GM12874 (cell line): ENCODE measurements at regions not wholly inside any gene's neighbourhood (a gene's known extent, or its start where the extent isn't known, plus 50 kb on each side); places are given as distances from the start of the nearest gene placed in this dataset.

ENCODE experiments used
- CTCF ChIP-seq: IDR thresholded peaks from 2 replicates; pipeline ENCODE4 v1.5.1; 2011; ENCODE audit warnings: low read depth, mild to moderate bottlenecking, control low read depth, low read length, moderate library complexity; ENCODE audit not compliant: insufficient read depth

GRCh38 chr3:72411843-72412242 lies 436.4 kb downstream of the SHQ1 start:
- no peak for TF ChIP-seq CTCF

GRCh38 chr3:72411126-72411525 lies 437.1 kb downstream of the SHQ1 start:
- no peak for TF ChIP-seq CTCF

DNA sequence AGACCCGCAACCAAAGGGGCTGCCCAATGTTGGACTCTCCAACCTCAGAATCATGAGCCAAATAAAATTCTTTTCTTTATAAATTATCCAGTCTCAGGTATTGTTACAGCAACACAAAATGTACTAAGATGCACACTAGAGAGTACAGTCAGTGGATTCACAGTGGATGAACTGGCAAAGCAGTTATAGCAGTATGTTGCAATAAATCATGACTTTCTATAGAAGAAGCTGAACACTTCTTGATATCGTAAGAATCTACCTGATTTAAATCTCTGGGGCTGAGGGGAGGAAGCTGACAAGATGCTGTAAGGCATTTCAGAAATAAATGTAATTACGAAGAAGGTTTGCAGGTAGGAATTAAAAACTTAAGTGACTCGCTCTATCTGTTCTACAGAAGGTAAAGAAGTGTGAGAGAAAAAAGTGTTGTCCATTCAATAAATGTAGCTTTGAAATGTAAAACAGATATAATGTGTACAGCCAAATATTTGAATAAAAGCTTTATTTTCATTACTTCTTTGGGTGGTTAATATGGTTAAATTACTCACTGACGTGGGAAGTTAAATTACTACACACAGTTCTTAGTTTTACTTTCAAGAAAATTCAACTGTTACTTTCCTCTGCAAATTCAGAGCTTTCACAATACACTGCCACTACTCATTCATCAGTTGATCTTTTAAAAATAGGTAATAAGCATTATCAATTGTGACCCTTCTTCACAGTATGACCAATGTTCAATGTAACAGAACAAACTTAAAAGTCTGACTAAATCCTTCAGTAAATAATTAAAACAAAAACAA lies 439.1 kb downstream of the SHQ1 start:
- TF ChIP-seq CTCF: no peak

- TF ChIP-seq CTCF: no peak
These were observed 440.5 kb downstream of the SHQ1 start for GRCh38 chr3:72407766-72408165.

GRCh38 chr3:72405943-72406566 lies 442.2 kb downstream of the SHQ1 start:
- no peak for TF ChIP-seq CTCF

- TF ChIP-seq CTCF: no peak
These were observed 447.2 kb downstream of the SHQ1 start for GRCh38 chr3:72401005-72401545.

GRCh38 chr3:72398781-72399180 lies 449.5 kb downstream of the SHQ1 start:
- TF ChIP-seq CTCF: no peak
